Naive thymus-derived CD4-positive, alpha-beta T cell (primary cell): ENCODE measurements at regions not wholly inside any gene's neighbourhood (a gene's known extent, or its start where the extent isn't known, plus 50 kb on each side); places are given as distances from the start of the nearest gene placed in this dataset.

Experiments
- ATAC-seq: fragments of 150-1000 bp; cut with Tn5 transposase; 2 replicates; pipeline ENCODE4 v1.10.0; 2021; ENCODE audit warnings: mild to moderate bottlenecking, moderate library complexity
- CTCF ChIA-PET: fragments of 350-600 bp; sonication (Branson Sonifier 250); formaldehyde crosslinking; loops from one replicate; lab custom pipeline; 2021; ENCODE audit warnings: antibody characterized with exemption; lab: Charles Lee
- POLR2A ChIA-PET: fragments of 350-600 bp; sonication (Branson Sonifier 250); formaldehyde crosslinking; loops from one replicate; lab custom pipeline; 2021; ENCODE audit warnings: antibody characterized with exemption, inconsistent platforms; lab: Charles Lee
- DNase-seq, 9 donors: peaks; one replicate each; pipeline versions ENCODE4 v3.0.0 to v3.0.0-alpha.2; 2020 to 2022; ENCODE audit warnings: mixed read lengths in 1 of 9
- H3K27ac ChIP-seq: one replicate; pipeline ENCODE4 v1.7.0; 2013; ENCODE audit warnings: mild to moderate bottlenecking, low read depth, low read length, moderate library complexity
- H3K27me3 ChIP-seq, 2 donors: one replicate each; pipeline ENCODE4 v1.7.0; 2013; ENCODE audit warnings: low read length in 2 of 2, mild to moderate bottlenecking in 2 of 2, moderate library complexity in 2 of 2; ENCODE audit not compliant: control insufficient read depth in 2 of 2, insufficient read depth in 2 of 2
- H3K36me3 ChIP-seq, 3 experiments: 1 replicate in 2 of 3; 2 replicates in 1 of 3; pipeline ENCODE4 v1.7.0; 2013; ENCODE audit warnings: low read length in 3 of 3, mild to moderate bottlenecking in 3 of 3, moderate library complexity in 1 of 3; ENCODE audit not compliant: insufficient read depth in 3 of 3, control insufficient read depth in 2 of 3
- H3K4me1 ChIP-seq, 2 donors: one replicate each; pipeline ENCODE4 v1.7.0; 2013; ENCODE audit warnings: low read length in 2 of 2, mild to moderate bottlenecking in 2 of 2, moderate library complexity in 1 of 2; ENCODE audit not compliant: control insufficient read depth in 2 of 2, insufficient read depth in 2 of 2
- H3K4me3 ChIP-seq: 2 replicates; pipeline ENCODE4 v1.7.0; 2013; ENCODE audit warnings: mild to moderate bottlenecking, low read length
- H3K9me3 ChIP-seq, 3 experiments: 1 replicate in 2 of 3; 2 replicates in 1 of 3; pipeline ENCODE4 v1.7.0; 2013; ENCODE audit warnings: low read length in 3 of 3; ENCODE audit not compliant: control insufficient read depth in 2 of 3
- H3K27ac Mint-ChIP-seq, 9 donors: one replicate each; pipeline ENCODE4 v1.8.0; 2020 to 2022; ENCODE audit warnings: mixed read lengths in 9 of 9, mild to moderate bottlenecking in 8 of 9, moderate library complexity in 5 of 9, inconsistent platforms in 2 of 9
- H3K27me3 Mint-ChIP-seq, 5 donors: one replicate each; pipeline ENCODE4 v1.8.0; 2021 to 2022; ENCODE audit warnings: mixed read lengths in 5 of 5, mild to moderate bottlenecking in 1 of 5
- H3K36me3 Mint-ChIP-seq, 5 donors: one replicate each; pipeline ENCODE4 v1.8.0; 2020 to 2022; ENCODE audit warnings: mixed read lengths in 5 of 5, mild to moderate bottlenecking in 3 of 5, inconsistent platforms in 1 of 5
- H3K4me1 Mint-ChIP-seq, 7 donors: one replicate each; pipeline ENCODE4 v1.8.0; 2020 to 2022; ENCODE audit warnings: mixed read lengths in 7 of 7, mild to moderate bottlenecking in 3 of 7, inconsistent platforms in 1 of 7
- H3K4me3 Mint-ChIP-seq, 10 donors: one replicate each; pipeline ENCODE4 v1.8.0; 2020 to 2022; ENCODE audit warnings: mild to moderate bottlenecking in 10 of 10, mixed read lengths in 10 of 10, moderate library complexity in 6 of 10, inconsistent platforms in 2 of 10
- H3K9me3 Mint-ChIP-seq, 11 donors: one replicate each; pipeline ENCODE4 v1.8.0; 2020 to 2022; ENCODE audit warnings: mixed read lengths in 11 of 11, mild to moderate bottlenecking in 4 of 11, inconsistent platforms in 1 of 11, moderate library complexity in 1 of 11
- intact Hi-C, 2 donors: fragments of 100-400 bp; cut with micrococcal nuclease; formaldehyde crosslinking; loops; one replicate each; pipeline ENCODE4 v1.15.1; 2023

- H3K9me3 ChIP-seq = peaks cover 0 to 7% (median 3%) of the 10 kb centered on the region in 3 experiments
Observed at GRCh38 chr13:22693691-22694090, 487.1 kb upstream of the SGCG start.

GRCh38 chr13:22696433-22696832 lies 484.3 kb upstream of the SGCG start:
- no peak overlapping the region for H3K4me3 Mint-ChIP-seq
- peaks cover 0 to 5% (median 0%) of the 10 kb centered on the region in 5 donors for H3K27me3 Mint-ChIP-seq
- Histone ChIP-seq H3K4me3 (no peak overlapping the region), H3K27ac (no peak overlapping the region), H3K4me1 (no peaks in the 10 kb centered on the region), H3K36me3 (no peaks in the 10 kb centered on the region), H3K9me3 (peaks cover 0 to 7% (median 3%) of the 10 kb centered on the region in 3 experiments), H3K27me3 (no peaks in the 10 kb centered on the region)
- CTCF ChIA-PET = no interaction called here
- H3K4me1 Mint-ChIP-seq = no peaks in the 10 kb centered on the region
- DNase-seq (no peak), ATAC-seq (no peak)
- peaks cover 0 to 4% (median 0%) of the 10 kb centered on the region in 5 donors for H3K36me3 Mint-ChIP-seq
- no peak overlapping the region for H3K27ac Mint-ChIP-seq
- POLR2A ChIA-PET = no interaction called here
- H3K9me3 Mint-ChIP-seq = peaks cover 3 to 22% (median 13%) of the 10 kb centered on the region in 11 donors
- intact Hi-C loops = no loop called here

More at GRCh38 chr13:22693691-22694090, 487.1 kb upstream of the SGCG start:
- no peak overlapping the region for H3K4me3 ChIP-seq
- no peaks in the 10 kb centered on the region for H3K4me1 ChIP-seq
- DNase-seq = no peak
- H3K27me3 ChIP-seq = no peaks in the 10 kb centered on the region
- H3K36me3 ChIP-seq = no peaks in the 10 kb centered on the region
- H3K27ac ChIP-seq = no peak overlapping the region
- POLR2A ChIA-PET = no interaction called here
- no peak for ATAC-seq
- H3K9me3 Mint-ChIP-seq = peaks cover 3 to 26% (median 14%) of the 10 kb centered on the region in 11 donors
- no peaks in the 10 kb centered on the region for H3K4me1 Mint-ChIP-seq
- CTCF ChIA-PET = interaction anchor here (0.6 kb wide), 1 partner anchor 157 kb away, joined by 5 read pairs; no protein-coding TSS in a partner anchor
- H3K27me3 Mint-ChIP-seq = peaks cover 0 to 4% (median 0%) of the 10 kb centered on the region in 5 donors
- peaks cover 0 to 4% (median 0%) of the 10 kb centered on the region in 5 donors for H3K36me3 Mint-ChIP-seq
- no peak overlapping the region for H3K27ac Mint-ChIP-seq
- no peak overlapping the region for H3K4me3 Mint-ChIP-seq
- intact Hi-C loops = no loop called here

GRCh38 chr13:22698467-22698866 lies 482.3 kb upstream of the SGCG start:
- DNase-seq = no peak
- Histone ChIP-seq H3K9me3 (peaks cover 0 to 3% (median 0%) of the 10 kb centered on the region in 3 experiments), H3K36me3 (no peaks in the 10 kb centered on the region), H3K4me3 (no peak overlapping the region), H3K4me1 (no peaks in the 10 kb centered on the region), H3K27me3 (no peaks in the 10 kb centered on the region), H3K27ac (no peak overlapping the region)
- ChIA-PET POLR2A (no interaction called here), CTCF (no interaction called here)
- H3K36me3 Mint-ChIP-seq = peaks cover 0 to 4% (median 0%) of the 10 kb centered on the region in 5 donors
- no peak overlapping the region for H3K4me3 Mint-ChIP-seq
- intact Hi-C loops = no loop called here
- H3K4me1 Mint-ChIP-seq = no peaks in the 10 kb centered on the region
- H3K27me3 Mint-ChIP-seq = peaks cover 0 to 5% (median 0%) of the 10 kb centered on the region in 5 donors
- H3K27ac Mint-ChIP-seq = no peak overlapping the region
- peaks cover 3 to 18% (median 11%) of the 10 kb centered on the region in 11 donors for H3K9me3 Mint-ChIP-seq
- no peak for ATAC-seq

GRCh38 chr13:22700246-22700887 lies 480.4 kb upstream of the SGCG start:
- Histone ChIP-seq H3K27me3 (no peaks in the 10 kb centered on the region), H3K27ac (no peak overlapping the region), H3K4me3 (no peak overlapping the region), H3K4me1 (no peaks in the 10 kb centered on the region), H3K36me3 (no peaks in the 10 kb centered on the region), H3K9me3 (peaks cover 0 to 2% (median 0%) of the 10 kb centered on the region in 3 experiments)
- no peak overlapping the region for H3K4me3 Mint-ChIP-seq
- peaks cover 0 to 9% (median 5%) of the 10 kb centered on the region in 11 donors for H3K9me3 Mint-ChIP-seq
- CTCF ChIA-PET = no interaction called here
- H3K27ac Mint-ChIP-seq = no peak overlapping the region
- POLR2A ChIA-PET = no interaction called here
- no peaks in the 10 kb centered on the region for H3K4me1 Mint-ChIP-seq
- intact Hi-C loops = no loop called here
- ATAC-seq (no peak), DNase-seq (no peak)
- H3K27me3 Mint-ChIP-seq = peaks cover 0 to 5% (median 0%) of the 10 kb centered on the region in 5 donors
- no peaks in the 10 kb centered on the region for H3K36me3 Mint-ChIP-seq

- DNase-seq = no peak
- CTCF ChIA-PET = no interaction called here
Observed at GRCh38 chr13:22703601-22704209, 477.1 kb upstream of the SGCG start.

GRCh38 chr13:22707946-22708345 lies 472.8 kb upstream of the SGCG start:
- Histone ChIP-seq H3K4me3 (no peak overlapping the region), H3K4me1 (no peaks in the 10 kb centered on the region), H3K27ac (no peak overlapping the region), H3K27me3 (no peaks in the 10 kb centered on the region), H3K36me3 (no peaks in the 10 kb centered on the region), H3K9me3 (no peaks in the 10 kb centered on the region)
- ATAC-seq (no peak), DNase-seq (no peak)
- Mint-ChIP-seq H3K27me3 (no peaks in the 10 kb centered on the region), H3K36me3 (no peaks in the 10 kb centered on the region), H3K4me1 (peaks cover 0 to 1% (median 0%) of the 10 kb centered on the region in 7 donors), H3K4me3 (no peak overlapping the region), H3K9me3 (peaks cover 0 to 5% (median 0%) of the 10 kb centered on the region in 11 donors), H3K27ac (no peak overlapping the region)
- ChIA-PET POLR2A (no interaction called here), CTCF (no interaction called here)
- intact Hi-C loops = no loop called here

More at GRCh38 chr13:22703601-22704209, 477.1 kb upstream of the SGCG start:
- H3K9me3 ChIP-seq = no peaks in the 10 kb centered on the region
- intact Hi-C loops = no loop called here
- H3K36me3 Mint-ChIP-seq = no peaks in the 10 kb centered on the region
- peaks cover 0 to 6% (median under 1%) of the 10 kb centered on the region in 11 donors for H3K9me3 Mint-ChIP-seq
- no peaks in the 10 kb centered on the region for H3K4me1 ChIP-seq
- no peak overlapping the region for H3K4me3 Mint-ChIP-seq
- no peaks in the 10 kb centered on the region for H3K36me3 ChIP-seq
- H3K4me3 ChIP-seq = no peak overlapping the region
- peaks cover 0 to 1% (median 0%) of the 10 kb centered on the region in 7 donors for H3K4me1 Mint-ChIP-seq
- H3K27me3 ChIP-seq = no peaks in the 10 kb centered on the region
- H3K27me3 Mint-ChIP-seq = peaks cover 0 to 1% (median 0%) of the 10 kb centered on the region in 5 donors
- no peak overlapping the region for H3K27ac Mint-ChIP-seq
- POLR2A ChIA-PET = no interaction called here
- no peak for ATAC-seq
- H3K27ac ChIP-seq = no peak overlapping the region
